ENCODE measurements at regions not wholly inside any gene's neighbourhood (a gene's known extent, or its start where the extent isn't known, plus 50 kb on each side); places are given as distances from the start of the nearest gene placed in this dataset.

DNA sequence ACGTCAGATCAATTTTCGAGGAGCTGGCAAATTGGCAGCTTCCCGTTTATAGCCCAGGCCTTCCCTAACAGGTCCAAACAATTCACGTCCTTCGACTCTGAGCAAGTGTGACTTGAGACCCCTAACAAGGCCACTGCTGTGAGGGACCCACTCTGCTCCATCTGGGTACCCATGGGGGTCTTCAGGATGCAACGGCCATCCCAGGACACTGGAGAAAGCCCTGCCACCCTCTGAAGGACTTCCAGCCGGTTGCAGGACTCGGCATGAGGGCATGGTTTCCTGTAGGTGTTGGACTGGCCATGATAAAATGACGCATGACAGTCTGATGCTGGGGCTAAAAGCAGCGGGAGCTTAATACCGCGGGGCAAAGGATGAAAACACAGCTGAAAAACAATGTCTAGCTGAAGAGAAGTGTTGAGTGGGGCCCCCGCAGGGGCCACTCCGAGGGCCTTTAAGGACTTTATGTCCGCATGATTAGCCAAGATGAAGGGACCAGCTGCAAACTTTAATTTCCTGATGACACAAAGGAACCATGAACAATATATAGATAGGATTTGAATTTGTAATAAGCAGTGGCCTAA, 113.3 kb upstream of the ZNF521 start:
- TF ChIP-seq POLR2AphosphoS5 (IDR thresholded peaks at IDR 0.05; ENCODE audit: low read depth, low read length), result no peak
- no peak for TF ChIP-seq POLR2A (IDR thresholded peaks at IDR 0.05; ENCODE audit: low read depth, low read length)

Measured in GM12892 (cell line).